Adipocyte (in vitro differentiated cells): ENCODE measurements at regions not wholly inside any gene's neighbourhood (a gene's known extent, or its start where the extent isn't known, plus 50 kb on each side); places are given as distances from the start of the nearest gene placed in this dataset.

Experiments
- DNase-seq: peaks from one replicate; pipeline ENCODE4 v3.0.0-alpha.2; 2015; ENCODE audit warnings: low read depth
- H3K27me3 ChIP-seq: replicated peaks from 2 replicates; pipeline ENCODE4 v1.7.0; 2013; ENCODE audit warnings: mild to moderate bottlenecking, low read length, moderate library complexity; ENCODE audit not compliant: control insufficient read depth, insufficient read depth
- H3K36me3 ChIP-seq: 2 replicates; pipeline ENCODE4 v1.7.0; 2013; ENCODE audit warnings: low read length, mild to moderate bottlenecking, moderate library complexity; ENCODE audit not compliant: control insufficient read depth, insufficient read depth, severe bottlenecking
- H3K4me1 ChIP-seq: 2 replicates; pipeline ENCODE4 v1.7.0; 2013; ENCODE audit warnings: mild to moderate bottlenecking, low read length, moderate library complexity; ENCODE audit not compliant: control insufficient read depth, insufficient read depth
- H3K4me3 ChIP-seq: 2 replicates; pipeline ENCODE4 v1.7.0; 2013; ENCODE audit warnings: mild to moderate bottlenecking, low read length, moderate library complexity
- H3K9ac ChIP-seq: 2 replicates; pipeline ENCODE4 v1.7.0; 2013; ENCODE audit warnings: mild to moderate bottlenecking, low read length, moderate library complexity
- H3K9me3 ChIP-seq: 2 replicates; pipeline ENCODE4 v1.7.0; 2013; ENCODE audit warnings: mild to moderate bottlenecking, low read length, moderate library complexity; ENCODE audit not compliant: control insufficient read depth

- Histone ChIP-seq H3K4me1 (peaks cover 7% of the 10 kb centered on the region), H3K36me3 (no peaks in the 10 kb centered on the region), H3K27me3 (no peaks in the 10 kb centered on the region), H3K9ac (no peak overlapping the region), H3K4me3 (no peak overlapping the region), H3K9me3 (no peaks in the 10 kb centered on the region)
- DNase-seq, result no peak
These were observed 109.0 kb upstream of the TBL1XR1 start for GRCh38 chr3:177306252-177306651.

DNA sequence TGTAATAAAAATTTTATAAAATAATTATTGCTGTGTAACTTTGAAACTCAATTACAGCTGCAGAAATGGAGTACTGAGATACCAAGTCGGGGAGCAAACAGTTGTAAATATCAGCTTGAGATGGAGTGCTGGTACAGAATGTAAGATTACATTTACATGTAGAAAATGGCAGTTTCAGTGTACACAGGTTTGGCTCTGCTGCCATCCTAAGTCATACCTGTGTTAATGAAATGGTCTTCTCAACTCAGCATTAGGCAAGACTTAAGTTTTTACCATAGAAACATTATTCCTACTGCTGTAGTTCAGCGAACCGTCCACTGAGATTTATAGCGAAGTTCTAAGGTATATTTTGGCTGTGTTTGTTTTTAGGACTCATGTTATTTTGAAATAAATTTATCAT, 110.1 kb upstream of the TBL1XR1 start:
- DNase-seq, result no peak
- no peaks in the 10 kb centered on the region for H3K9me3 ChIP-seq

DNA sequence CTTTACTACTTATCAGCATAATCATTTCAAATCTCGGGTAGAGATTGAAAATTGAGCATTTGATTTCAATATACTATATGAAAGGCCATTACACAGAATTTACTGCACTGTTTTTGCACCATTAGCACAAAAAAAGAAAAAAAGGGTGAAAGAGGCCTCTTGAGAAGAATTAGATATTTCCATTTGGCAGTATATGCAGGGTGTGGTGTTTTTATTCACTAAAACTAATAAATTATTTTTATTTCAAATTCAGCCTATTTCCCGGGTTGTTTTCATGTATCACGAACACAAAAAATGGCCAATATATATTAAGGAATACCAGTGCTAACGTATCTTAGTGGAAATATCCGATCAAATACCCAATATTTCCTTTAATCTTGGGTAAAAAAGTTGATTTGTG, 110.5 kb upstream of the TBL1XR1 start:
- DNase-seq, result no peak
- Histone ChIP-seq H3K9me3 (no peaks in the 10 kb centered on the region), H3K27me3 (no peaks in the 10 kb centered on the region), H3K9ac (no peak overlapping the region), H3K4me1 (peaks cover 7% of the 10 kb centered on the region), H3K4me3 (no peak overlapping the region), H3K36me3 (no peaks in the 10 kb centered on the region)

More for the DNA sequence above, 110.1 kb upstream of the TBL1XR1 start:
- no peak overlapping the region for H3K9ac ChIP-seq
- H3K36me3 ChIP-seq, result no peaks in the 10 kb centered on the region
- no peaks in the 10 kb centered on the region for H3K27me3 ChIP-seq
- H3K4me1 ChIP-seq, result peaks cover 7% of the 10 kb centered on the region
- no peak overlapping the region for H3K4me3 ChIP-seq

- H3K9ac ChIP-seq, result no peak overlapping the region
- H3K36me3 ChIP-seq, result no peaks in the 10 kb centered on the region
- H3K4me1 ChIP-seq, result peaks cover 7% of the 10 kb centered on the region
- H3K4me3 ChIP-seq, result no peak overlapping the region
- DNase-seq, result no peak
- no peaks in the 10 kb centered on the region for H3K9me3 ChIP-seq
- H3K27me3 ChIP-seq, result no peaks in the 10 kb centered on the region
These were observed 111.0 kb upstream of the TBL1XR1 start for GRCh38 chr3:177308286-177308685.

DNA sequence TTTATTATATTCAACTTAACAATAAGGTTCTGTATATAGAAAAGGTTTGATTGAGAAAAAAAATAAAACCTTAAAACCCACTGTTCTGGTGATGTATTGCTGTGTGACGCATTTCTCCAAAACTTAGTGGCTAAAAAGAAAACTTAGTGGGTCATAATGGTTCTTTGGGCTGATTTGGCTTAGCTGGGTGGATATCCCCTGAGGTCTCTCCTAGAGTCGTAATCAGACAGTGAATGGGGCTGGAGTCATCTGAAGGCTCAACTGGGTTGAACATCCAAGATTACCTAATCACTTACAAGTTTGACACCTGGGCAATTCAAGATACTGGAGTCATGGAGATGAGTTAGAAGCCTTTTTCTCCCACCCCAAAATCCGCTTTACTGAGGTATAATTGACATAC, 111.6 kb upstream of the TBL1XR1 start:
- Histone ChIP-seq H3K4me3 (no peak overlapping the region), H3K4me1 (peaks cover 7% of the 10 kb centered on the region), H3K27me3 (no peaks in the 10 kb centered on the region), H3K9me3 (no peaks in the 10 kb centered on the region), H3K9ac (no peak overlapping the region), H3K36me3 (no peaks in the 10 kb centered on the region)
- no peak for DNase-seq

DNA sequence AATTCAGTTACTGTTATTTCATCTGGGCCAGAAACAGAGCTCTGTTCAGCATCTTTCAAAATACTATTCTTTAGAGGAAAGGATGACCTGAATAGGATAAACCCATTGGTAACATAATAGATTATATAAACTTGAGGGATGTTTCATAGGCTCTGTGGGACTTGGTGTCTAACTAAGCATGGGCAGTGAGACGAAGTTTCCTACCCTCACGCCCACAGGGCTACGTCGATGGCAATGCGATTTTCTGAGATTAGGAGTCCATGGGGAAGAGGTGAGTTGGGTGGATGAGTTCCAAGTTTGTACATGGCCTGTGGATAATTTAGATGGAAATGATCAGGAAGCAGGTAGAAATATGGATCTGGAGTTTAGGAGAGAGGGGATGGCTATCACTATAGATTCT, 115.2 kb upstream of the TBL1XR1 start:
- no peaks in the 10 kb centered on the region for H3K36me3 ChIP-seq
- no peaks in the 10 kb centered on the region for H3K9me3 ChIP-seq
- DNase-seq, result no peak
- peaks cover 3% of the 10 kb centered on the region for H3K4me1 ChIP-seq
- H3K9ac ChIP-seq, result no peak overlapping the region
- H3K4me3 ChIP-seq, result no peak overlapping the region
- no peaks in the 10 kb centered on the region for H3K27me3 ChIP-seq

- Histone ChIP-seq H3K27me3 (no peaks in the 10 kb centered on the region), H3K36me3 (no peaks in the 10 kb centered on the region), H3K9ac (no peak overlapping the region), H3K4me1 (no peaks in the 10 kb centered on the region), H3K4me3 (no peak overlapping the region), H3K9me3 (no peaks in the 10 kb centered on the region)
- DNase-seq, result no peak
These were observed 117.6 kb upstream of the TBL1XR1 start for GRCh38 chr3:177314897-177315296.

- H3K9me3 ChIP-seq, result no peaks in the 10 kb centered on the region
- peaks cover 6% of the 10 kb centered on the region for H3K4me1 ChIP-seq
- no peak overlapping the region for H3K9ac ChIP-seq
- no peak for DNase-seq
- no peaks in the 10 kb centered on the region for H3K36me3 ChIP-seq
- H3K27me3 ChIP-seq, result no peaks in the 10 kb centered on the region
- no peak overlapping the region for H3K4me3 ChIP-seq
These were observed 120.0 kb upstream of the TBL1XR1 start for GRCh38 chr3:177317247-177317646.

DNA sequence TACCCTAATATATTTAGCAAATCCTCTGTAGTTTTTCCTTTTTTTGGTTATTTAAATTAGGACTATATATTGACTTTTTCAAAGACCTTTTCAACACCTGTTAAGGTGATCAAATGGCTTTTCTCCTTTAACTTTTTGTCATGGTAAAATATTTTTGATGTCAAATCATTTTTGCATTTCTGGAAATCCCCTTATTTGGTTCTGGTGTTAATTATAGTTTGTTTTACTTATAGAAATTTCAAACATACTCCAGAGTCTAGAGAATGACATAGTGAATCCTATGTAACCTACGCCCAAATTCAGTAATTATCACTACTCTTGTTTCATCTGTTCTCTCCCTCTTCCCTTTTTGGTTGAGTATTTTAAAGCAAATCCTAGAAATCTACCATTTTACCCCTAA, 121.3 kb upstream of the TBL1XR1 start:
- Histone ChIP-seq H3K9ac (no peak overlapping the region), H3K4me1 (peaks cover 6% of the 10 kb centered on the region), H3K27me3 (no peaks in the 10 kb centered on the region), H3K9me3 (no peaks in the 10 kb centered on the region), H3K36me3 (no peaks in the 10 kb centered on the region), H3K4me3 (no peak overlapping the region)
- no peak for DNase-seq

DNA sequence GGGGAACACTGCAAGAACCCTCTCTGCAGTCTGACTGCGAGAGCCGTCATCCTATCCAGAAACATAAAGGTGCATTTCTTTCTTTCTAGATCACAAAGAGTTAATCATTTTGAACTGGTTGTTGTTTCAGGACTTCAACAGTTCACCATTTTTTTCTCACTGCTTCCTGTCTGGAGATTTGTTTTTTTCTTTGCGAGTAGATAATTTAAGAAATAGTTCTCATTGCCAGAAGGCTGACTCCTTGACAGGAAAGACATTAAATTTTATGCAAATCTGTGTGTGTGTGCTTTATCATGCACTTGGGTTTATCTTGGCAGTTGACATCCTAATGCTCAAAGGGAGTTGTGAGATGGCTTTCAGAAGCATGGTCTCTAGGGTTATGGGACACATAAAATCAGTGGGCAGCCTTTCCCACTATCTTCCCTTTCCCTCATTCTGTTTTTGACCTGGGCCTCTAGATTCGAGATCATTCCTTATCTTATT, 123.5 kb upstream of the TBL1XR1 start:
- Histone ChIP-seq H3K27me3 (no peaks in the 10 kb centered on the region), H3K4me1 (peaks cover 6% of the 10 kb centered on the region), H3K9me3 (no peaks in the 10 kb centered on the region), H3K9ac (no peak overlapping the region), H3K36me3 (no peaks in the 10 kb centered on the region), H3K4me3 (no peak overlapping the region)
- DNase-seq, result peak; percentile 18

- Histone ChIP-seq H3K9me3 (no peaks in the 10 kb centered on the region), H3K36me3 (no peaks in the 10 kb centered on the region), H3K9ac (no peak overlapping the region), H3K27me3 (no peaks in the 10 kb centered on the region), H3K4me3 (no peak overlapping the region), H3K4me1 (peaks cover 6% of the 10 kb centered on the region)
- no peak for DNase-seq
These were observed 124.5 kb upstream of the TBL1XR1 start for GRCh38 chr3:177321819-177322218.

DNA sequence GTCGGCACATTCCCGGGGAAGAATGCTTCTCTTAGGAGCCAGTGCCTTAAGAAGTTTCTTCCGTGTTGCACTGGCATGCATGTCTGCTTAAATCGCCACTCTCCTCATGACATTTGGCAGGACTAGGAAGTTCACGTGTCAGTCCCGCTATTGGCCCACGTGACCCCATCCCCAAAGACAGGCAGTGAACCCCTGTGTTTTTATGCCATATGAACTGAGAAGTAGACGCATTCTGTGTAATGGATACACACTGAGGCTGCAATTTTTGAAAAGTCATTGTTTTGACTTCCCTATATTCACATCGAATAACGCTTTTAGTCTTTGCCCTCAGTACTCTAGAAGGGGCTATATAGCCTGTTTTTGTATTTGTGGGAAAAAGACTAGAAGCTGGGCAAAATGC, 125.6 kb upstream of the TBL1XR1 start:
- H3K36me3 ChIP-seq, result no peaks in the 10 kb centered on the region
- no peak for DNase-seq
- no peak overlapping the region for H3K9ac ChIP-seq
- peaks cover 6% of the 10 kb centered on the region for H3K4me1 ChIP-seq
- H3K4me3 ChIP-seq, result no peak overlapping the region
- H3K9me3 ChIP-seq, result no peaks in the 10 kb centered on the region
- H3K27me3 ChIP-seq, result no peaks in the 10 kb centered on the region
